ENCODE measurements at regions not wholly inside any gene's neighbourhood (a gene's known extent, or its start where the extent isn't known, plus 50 kb on each side); places are given as distances from the start of the nearest gene placed in this dataset.

- no peak for TF ChIP-seq CTCF (IDR thresholded peaks at IDR 0.05)
- no peaks in the 10 kb centered on the region for H3K4me1 Mint-ChIP-seq
- H3K4me3 Mint-ChIP-seq = no peak overlapping the region
- ChIA-PET POLR2A (no interaction called here), CTCF (no interaction called here)
- H3K36me3 Mint-ChIP-seq (ENCODE audit: low read depth) = no peaks in the 10 kb centered on the region
- no peak overlapping the region for H3K27ac Mint-ChIP-seq
- DNase-seq = no peak
- intact Hi-C loops (cut with micrococcal nuclease) = no loop called here
- peaks cover 2% of the 10 kb centered on the region for H3K9me3 Mint-ChIP-seq
- H3K27me3 Mint-ChIP-seq = no peaks in the 10 kb centered on the region
- ATAC-seq (ENCODE audit: low read depth) = no peak
These were observed 1376.4 kb downstream of the CDH11 start for GRCh38 chr16:63745456-63745855.

GRCh38 chr16:63744077-63744874 lies 1377.6 kb downstream of the CDH11 start:
- CTCF ChIA-PET = no interaction called here
- no peak for TF ChIP-seq CTCF (IDR thresholded peaks at IDR 0.05)
- POLR2A ChIA-PET = no interaction called here
- DNase-seq (no peak), ATAC-seq (ENCODE audit: low read depth) (no peak)
- Mint-ChIP-seq H3K9me3 (peaks cover 2% of the 10 kb centered on the region), H3K27me3 (no peaks in the 10 kb centered on the region), H3K4me1 (no peaks in the 10 kb centered on the region), H3K36me3 (ENCODE audit: low read depth) (no peaks in the 10 kb centered on the region), H3K27ac (no peak overlapping the region), H3K4me3 (no peak overlapping the region)
- intact Hi-C loops (cut with micrococcal nuclease) = no loop called here

- no peaks in the 10 kb centered on the region for H3K4me1 Mint-ChIP-seq
- no peak overlapping the region for H3K4me3 Mint-ChIP-seq
- intact Hi-C loops (cut with micrococcal nuclease) = no loop called here
- DNase-seq (no peak), ATAC-seq (ENCODE audit: low read depth) (no peak)
- no peak overlapping the region for H3K27ac Mint-ChIP-seq
- CTCF ChIA-PET = no interaction called here
- H3K9me3 Mint-ChIP-seq = peaks cover 4% of the 10 kb centered on the region
- no peak for TF ChIP-seq CTCF (IDR thresholded peaks at IDR 0.05)
- POLR2A ChIA-PET = no interaction called here
- no peaks in the 10 kb centered on the region for H3K36me3 Mint-ChIP-seq (ENCODE audit: low read depth)
- H3K27me3 Mint-ChIP-seq = no peaks in the 10 kb centered on the region
These were observed 1379.7 kb downstream of the CDH11 start for GRCh38 chr16:63742150-63742549.

GRCh38 chr16:63737633-63738032 lies 1384.2 kb downstream of the CDH11 start:
- no peaks in the 10 kb centered on the region for H3K4me1 Mint-ChIP-seq
- ChIA-PET POLR2A (no interaction called here), CTCF (no interaction called here)
- DNase-seq (no peak), ATAC-seq (ENCODE audit: low read depth) (no peak)
- no peak overlapping the region for H3K27ac Mint-ChIP-seq
- H3K4me3 Mint-ChIP-seq = no peak overlapping the region
- no peaks in the 10 kb centered on the region for H3K27me3 Mint-ChIP-seq
- H3K9me3 Mint-ChIP-seq = peaks cover 14% of the 10 kb centered on the region
- intact Hi-C loops (cut with micrococcal nuclease) = no loop called here
- H3K36me3 Mint-ChIP-seq (ENCODE audit: low read depth) = no peaks in the 10 kb centered on the region
- TF ChIP-seq CTCF (IDR thresholded peaks at IDR 0.05) = no peak

- POLR2A ChIA-PET = no interaction called here
- no peaks in the 10 kb centered on the region for H3K27me3 Mint-ChIP-seq
- CTCF ChIA-PET = no interaction called here
- H3K36me3 Mint-ChIP-seq (ENCODE audit: low read depth) = no peaks in the 10 kb centered on the region
- no peaks in the 10 kb centered on the region for H3K4me1 Mint-ChIP-seq
- ATAC-seq (ENCODE audit: low read depth) (no peak), DNase-seq (no peak)
- peaks cover 11% of the 10 kb centered on the region for H3K9me3 Mint-ChIP-seq
- no peak for TF ChIP-seq CTCF (IDR thresholded peaks at IDR 0.05)
- no peak overlapping the region for H3K4me3 Mint-ChIP-seq
- H3K27ac Mint-ChIP-seq = no peak overlapping the region
- intact Hi-C loops (cut with micrococcal nuclease) = no loop called here
These were observed 1386.4 kb downstream of the CDH11 start for GRCh38 chr16:63735456-63735855.

All from activated B cell treated with CpG ODN at 0.5 μM for 24 hours (primary cell).